ENCODE measurements at regions not wholly inside any gene's neighbourhood (a gene's known extent, or its start where the extent isn't known, plus 50 kb on each side); places are given as distances from the start of the nearest gene placed in this dataset.
A peak's percentile ranks its signal among the peaks of the same experiment; 100 is the strongest.
"Not testable (repeated sequence)": the region's sequence is repeated elsewhere in the genome, so short reads cannot be mapped to it uniquely, and the experiment has no call there.

DNA sequence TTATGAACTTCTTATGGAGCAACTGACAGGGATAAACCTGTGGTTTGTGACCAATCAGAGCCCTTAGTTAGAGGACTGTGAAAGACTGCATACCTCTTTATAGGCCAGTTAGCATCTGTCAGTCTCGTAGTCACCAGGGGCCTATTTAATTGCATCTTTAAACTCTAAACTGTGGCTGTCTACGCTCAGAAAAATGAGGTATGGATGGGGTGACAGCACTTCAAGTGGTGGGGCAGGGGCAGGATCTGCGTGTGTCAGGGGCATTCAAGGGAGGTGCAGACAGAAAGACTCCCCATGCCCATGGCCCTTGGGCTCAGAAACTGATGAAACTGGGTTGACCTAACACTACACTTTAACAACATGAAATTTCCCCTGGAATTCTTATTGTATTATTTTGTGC is 132.6 kb upstream of the TBCA start:
- DNase-seq, result no peak

DNA sequence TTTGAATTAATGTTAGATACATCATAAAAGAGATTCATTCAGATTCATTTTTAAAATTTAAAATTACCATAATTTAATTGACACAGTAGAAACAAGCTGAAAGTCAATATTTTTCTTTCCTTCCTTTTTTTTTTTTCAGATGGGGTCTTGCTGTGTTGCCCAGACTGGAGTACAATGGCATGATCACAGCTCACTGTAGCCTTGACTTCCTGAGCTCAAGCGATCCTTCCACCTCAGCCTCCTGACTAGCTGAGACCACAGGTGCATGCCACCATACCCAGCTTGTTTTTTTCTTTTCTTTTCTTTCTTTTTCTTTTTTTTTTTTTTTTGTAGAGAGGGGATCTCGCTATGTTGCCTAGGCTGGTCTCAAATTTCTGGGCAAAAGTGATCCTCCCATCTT is 131.6 kb upstream of the TBCA start:
- no peak for DNase-seq

DNA sequence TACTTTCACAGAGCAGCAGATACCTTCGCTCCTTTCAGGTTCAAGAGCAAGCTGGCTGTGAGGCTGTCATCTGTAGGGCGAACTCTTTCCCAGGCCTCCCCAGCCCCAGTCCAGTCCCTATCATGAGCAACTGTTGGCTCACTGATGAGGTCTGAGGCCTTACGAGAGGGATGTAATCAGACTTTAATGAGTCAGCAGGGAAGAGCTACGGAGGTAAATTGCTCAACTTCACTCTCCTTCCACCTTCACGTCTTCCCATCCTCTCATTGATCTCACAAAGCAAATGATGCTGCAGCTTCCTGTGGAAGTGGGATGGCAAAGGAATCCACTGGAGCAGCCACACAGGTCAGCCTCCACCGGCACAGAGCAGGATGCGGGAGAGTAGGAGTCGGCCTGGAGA is 130.7 kb upstream of the TBCA start:
- no peak for DNase-seq

DNA sequence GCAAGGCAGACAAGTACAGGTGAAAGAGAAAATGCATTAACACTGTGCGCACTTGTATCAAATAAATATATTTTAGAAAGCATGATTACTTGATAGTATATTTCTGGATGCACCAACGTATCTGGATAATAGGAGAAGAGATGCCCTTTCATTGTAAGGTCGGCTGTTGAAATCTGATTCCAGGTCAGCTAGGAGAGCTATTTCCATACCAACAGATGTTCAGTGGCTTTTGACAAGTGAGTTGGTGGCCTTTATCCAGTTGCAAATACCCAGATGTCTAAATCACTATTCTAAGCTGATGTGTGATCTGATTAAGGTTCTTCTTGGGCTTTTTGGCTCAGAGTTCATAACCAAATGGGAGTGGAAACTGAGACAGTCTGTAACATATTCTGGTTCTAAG is 128.2 kb upstream of the TBCA start:
- DNase-seq, result no peak

DNA sequence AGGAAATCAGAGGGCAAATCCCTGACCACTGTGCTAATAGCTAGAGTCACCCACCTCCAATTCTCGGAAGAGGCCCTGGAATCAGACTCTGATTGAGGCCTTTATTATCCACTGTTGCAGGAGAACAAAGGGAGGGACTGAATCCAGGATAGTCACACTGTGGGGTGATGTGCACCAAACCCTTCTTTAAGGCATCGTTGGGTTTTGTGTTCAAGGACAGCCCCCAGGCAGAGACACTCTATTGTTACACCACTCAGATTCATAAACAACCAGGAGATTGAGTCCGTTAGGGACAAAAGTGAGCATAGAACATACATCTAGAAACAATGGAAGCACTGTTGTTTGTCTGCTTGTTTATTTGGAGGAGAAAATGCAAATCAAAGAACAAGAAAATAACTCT is 124.6 kb upstream of the TBCA start:
- DNase-seq, result no peak

DNA sequence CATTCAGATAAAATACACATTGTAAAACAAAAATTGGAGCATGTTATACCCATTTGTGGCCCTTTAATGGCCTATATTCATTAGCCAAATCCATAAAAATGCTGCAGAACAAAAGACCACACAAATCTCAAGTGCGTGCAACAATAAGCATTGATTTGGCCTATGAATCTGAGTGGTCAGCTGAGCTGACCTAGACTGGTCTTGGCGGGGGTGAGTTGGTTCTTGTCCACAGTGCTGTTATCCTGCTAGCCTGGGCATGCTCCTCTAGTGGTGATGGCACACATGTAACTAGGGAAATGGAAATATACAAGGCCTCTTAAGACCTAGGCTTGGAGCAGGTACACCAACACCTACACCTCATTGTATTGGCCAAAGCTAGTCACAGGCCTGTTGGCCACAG is 122.2 kb upstream of the TBCA start:
- no peak for DNase-seq

DNA sequence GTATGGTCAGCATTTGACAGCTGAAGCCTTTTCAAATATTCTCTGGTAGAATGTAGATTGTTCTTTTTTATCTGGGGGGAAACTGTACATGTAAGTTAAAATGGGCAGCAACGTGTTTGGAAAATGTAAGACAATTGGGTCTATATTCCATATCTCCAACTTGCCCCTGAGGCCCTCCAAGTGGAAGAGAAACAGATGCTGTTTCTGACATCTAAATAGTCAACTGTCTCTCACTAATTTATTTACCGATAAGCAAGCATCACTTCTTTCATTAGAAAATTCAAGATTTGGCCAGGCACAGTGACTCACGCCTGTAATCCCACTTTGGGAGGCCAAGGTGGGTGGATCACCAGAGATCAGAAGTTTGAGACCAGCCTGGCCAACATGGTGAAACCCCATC is 120.2 kb upstream of the TBCA start:
- no peak for DNase-seq

DNA sequence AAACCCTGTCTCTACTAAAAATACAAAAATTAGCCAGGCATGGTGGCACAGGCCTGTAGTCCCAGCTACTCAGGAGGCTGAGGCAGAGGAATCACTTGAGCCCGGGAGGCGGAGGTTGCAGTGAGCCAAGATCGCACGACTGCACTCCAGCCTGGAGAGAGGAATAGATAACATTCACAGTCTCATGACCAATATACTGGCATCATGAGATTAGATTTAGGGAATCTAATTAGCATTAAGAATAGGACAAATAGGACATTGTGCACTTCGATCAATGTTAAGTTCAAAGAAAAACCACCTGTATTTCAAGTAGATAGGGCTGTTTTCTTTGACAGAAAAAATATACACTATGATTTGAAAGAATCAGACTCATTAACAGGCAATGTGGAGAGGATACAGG is 118.0 kb upstream of the TBCA start:
- not testable (repeated sequence) for DNase-seq

DNA sequence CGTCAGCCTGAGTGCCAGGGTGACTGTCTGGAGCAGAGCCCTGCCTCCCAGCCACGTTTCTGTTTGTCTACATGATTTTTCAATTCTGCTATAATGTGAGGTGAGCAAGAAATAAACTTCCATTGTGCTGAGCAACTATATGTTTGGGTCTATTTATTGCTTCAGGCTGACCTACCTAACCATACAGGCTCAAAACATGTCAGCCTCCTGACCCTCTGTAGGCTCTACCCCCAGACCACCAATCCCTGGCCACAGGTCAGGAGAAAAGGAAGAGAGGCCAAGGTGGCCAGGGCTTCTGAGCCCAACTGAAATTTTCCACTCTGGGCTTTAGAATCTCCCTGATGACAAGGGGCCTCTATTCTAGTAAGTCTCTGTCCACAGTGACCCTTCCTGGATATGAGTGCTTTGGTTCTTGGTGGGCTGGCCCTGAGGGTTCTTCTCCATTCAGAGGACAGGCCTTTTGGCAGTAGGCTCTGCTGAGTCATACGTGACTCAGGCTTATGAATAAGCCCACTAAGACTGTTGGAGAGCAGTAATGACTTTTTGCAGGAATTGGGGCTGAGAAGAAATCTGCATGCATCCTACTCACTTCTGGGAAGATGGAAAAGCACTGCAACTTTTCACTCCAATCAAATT is 117.2 kb upstream of the TBCA start:
- no peak for DNase-seq

DNA sequence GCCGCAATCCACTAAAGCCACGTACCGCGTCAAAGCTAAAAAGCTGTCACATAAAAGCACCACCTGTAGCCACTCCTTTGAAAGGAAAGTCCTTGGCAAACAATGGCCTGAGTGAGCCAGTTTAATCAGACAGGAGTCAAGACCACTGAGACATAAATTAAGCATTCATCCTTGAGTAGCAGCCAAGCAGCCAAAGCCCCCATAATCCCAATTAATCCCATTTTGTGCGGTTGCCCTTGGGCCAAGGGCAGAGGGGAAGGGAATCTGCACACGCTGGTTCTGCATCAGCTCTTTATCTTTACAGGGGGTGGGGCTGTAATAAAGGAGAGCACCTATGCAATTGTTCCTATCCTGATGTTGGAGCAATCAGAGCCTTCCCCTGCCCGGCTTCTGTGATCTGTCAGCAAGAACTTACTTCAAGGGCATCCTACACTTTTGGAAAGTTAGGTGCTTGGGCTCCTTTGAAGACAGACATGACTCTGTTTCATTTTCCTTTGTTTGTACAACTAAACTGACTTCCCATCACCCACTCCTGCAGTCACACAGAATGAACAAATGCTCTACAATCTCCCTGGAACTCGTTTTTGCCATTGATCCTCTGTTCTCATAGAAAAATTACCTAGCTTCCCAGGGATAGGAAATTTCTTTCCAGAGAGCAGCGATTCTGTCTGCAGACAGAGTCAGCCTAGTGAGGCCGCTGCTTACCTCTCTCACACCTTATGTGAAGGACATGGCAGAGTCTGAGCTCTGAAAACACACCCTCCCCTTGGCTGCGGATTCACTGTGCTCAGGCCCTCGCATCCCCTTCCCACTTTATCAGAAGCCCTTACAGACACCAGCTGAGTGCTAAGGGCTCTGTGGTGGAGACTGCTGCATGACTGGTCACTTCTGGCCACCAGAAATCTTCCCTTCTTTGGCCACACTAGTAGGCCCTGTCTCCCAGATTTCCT is 116.2 kb upstream of the TBCA start:
- no peak for DNase-seq

DNA sequence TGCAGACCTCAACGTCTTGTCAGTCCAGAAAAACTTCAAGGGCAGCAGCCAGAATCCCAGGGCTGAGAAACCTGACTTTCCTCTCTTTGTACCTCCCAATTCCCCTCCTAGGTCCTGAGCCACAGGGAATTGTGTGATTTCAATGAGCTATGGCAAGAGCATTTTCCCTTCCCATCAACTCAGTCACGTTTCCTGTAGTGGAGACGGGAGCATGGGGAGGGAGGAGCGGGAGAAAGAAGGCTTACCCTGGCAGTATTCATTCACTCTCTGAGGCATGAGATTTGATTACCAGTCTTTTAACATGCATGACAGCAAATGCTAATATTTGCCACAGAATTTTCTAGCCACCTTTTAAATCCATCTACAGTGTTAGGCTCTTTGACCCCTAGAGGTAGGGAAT is 109.4 kb upstream of the TBCA start:
- DNase-seq, result no peak

DNA sequence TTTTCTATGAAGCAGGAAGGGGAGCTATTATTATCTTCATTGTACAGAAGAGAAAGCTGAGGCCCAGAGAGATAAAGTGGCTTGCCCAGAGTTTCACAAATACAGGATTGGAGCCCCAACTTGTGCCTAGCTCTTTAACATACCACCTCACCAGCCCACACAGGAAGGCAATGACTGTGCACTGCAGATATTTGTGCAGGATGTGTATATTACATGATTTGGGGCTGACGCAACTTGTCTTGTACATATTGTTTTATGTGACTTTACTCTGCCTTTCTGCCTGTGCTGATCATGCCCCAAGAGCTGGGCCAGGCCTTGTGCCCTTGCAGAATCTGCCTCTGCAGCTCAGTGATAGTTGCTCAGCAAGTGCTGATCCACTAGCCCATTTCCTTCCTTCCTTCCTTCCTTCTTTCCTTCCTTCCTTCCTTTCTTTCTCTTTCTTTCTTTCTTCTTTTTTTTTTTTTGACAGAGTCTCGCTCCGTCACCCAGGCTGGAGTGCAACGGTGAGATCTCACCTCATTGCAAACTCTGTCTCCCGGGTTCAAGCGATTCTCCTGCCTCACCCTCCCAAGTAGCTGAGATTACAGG is 106.6 kb upstream of the TBCA start:
- DNase-seq, result peak; percentile 31

DNA sequence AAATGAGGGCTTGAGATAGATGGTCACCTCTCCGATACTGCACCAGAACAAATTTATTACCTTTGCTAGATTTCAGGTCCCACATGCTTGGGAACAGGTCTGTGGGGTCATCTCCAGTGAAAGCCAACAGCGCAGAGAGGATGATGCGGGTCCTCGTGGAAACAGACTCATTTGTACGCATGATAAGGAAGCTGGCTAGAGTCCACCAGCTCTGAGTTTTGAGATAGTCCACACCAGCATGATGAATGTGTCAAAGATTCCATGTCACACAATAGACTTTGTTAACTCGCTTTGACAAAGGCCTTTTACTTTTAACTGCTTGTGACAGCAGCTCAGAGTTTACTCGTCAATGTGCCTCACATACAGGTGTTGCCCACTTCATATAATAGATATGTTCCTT is 105.4 kb upstream of the TBCA start:
- DNase-seq, result no peak

DNA sequence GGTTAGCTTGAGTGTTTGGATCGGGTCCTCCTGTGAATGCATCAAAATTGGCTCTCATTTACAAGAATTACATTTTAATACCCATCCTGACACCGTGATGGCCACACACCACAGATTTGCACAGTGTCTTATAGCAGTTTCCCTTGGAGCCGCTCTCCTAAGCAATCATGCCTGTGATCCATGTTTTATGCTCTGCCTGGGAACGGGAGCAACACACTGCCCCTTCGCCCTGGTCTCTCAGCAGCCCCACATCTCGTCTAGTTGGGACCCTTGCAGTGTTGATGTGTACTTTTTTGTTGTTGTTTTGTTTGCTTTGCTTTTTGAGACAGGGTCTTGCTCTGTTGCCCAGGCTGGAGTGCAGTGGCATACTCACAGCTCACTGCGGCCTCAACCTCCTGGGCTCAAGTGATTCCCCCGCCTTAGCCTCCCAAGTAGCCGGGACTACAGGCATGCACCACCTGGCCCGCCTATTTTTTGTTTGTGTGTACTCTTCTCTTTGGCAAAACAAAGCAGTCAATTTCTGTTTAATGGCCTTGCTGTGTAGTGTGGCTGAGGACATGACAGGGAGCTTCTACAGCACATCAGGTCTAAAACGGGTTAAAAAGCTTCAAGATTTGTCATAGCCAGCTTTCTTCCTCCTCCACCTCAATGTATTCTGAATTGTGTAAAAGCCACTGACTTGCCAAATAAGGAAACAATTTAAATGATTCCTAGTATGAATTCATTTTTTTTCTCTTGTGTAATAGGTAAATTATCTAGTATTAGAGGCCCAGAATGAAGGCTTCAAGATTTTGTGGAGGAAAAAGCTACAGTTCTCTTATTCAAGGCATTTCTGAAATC is 101.6 kb upstream of the TBCA start:
- no peak for DNase-seq

DNA sequence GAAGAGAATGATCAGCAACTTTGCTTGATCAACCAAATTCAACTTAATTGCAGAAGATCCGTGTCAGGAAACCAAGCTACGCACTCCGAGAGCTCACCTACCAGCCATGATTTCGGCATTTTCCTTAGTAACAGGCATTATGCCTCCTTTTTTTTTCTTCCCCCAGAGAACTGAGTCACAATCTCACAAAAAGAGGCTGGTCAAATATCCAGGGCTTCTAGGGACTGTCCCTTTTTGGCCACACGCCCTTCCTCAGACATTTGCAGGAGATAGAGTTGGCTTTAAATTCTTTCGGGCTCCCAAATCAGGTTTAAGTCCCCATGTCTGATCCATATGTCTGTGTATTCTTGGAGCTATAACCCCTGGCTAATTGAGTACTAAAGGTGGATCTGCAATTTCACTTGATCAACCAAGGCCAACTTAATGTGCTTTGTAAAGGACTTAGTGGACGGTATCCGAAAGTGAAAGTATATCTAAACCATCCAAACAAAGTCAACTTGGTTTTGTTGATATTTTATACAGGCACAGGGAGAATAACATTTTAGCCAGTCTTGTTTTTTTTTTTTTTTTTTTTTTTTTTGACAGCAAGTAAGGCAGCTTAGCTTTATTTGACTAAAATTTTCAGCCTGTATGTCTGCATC is 100.8 kb upstream of the TBCA start:
- no peak for DNase-seq

DNA sequence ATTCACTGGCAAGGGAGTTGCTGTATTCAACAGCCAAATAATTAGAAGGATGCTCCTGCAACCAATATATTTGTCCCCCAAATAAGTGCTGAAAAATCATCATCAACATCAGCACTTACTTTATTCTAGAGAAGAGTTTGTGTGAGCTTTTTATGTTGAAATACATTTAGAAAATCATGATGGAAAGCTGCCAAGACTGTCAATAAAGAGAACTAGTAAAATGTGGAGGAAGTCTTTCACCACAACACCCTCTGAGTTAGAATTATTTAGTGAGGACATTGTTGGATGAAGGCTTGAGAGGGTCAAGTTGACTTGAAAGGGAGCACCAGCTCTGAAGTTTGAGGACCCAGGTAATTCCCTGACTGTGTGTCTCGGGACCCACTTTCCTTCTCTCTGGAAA is 100.2 kb upstream of the TBCA start:
- no peak for DNase-seq

DNA sequence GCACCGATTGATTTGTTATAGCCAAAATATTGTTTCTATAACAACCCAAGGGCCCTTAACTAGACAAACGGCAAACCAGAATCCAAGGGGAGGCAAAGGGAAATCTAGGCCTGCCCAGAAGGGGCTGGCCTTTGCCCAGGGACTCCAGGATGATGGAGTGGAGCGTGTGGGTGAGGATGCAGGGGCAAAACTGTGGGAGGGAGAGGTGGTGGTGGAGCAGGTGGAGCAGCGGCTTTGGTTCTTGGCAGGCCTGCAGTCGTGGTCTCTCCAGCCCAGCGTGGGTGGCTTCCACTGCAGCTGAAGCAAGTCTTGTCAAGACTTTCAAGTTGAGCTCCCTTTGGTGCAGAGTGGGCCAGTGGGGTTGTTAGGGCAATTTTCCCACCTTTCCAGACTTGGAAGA is 98.6 kb upstream of the TBCA start:
- DNase-seq, result no peak

DNA sequence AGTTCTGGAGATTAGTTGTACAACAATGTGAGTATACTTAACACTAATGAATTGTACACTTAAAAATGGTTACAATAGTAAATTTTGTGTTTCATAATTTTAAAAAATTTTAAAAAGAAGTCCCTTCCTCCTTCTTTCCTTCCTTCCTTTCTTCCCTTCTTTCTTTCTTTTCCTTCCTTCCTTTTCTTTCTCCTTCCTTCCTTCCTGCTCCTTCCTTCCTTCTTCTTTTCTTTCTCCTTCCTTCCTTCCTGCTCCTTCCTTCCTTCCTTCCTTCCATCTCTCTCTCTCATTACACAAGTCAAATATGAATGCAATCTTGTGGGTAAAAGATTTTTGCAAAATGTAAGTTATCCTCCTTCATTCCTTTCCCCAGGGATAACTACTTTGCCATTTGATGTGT is 97.1 kb upstream of the TBCA start:
- DNase-seq, result no peak

DNA sequence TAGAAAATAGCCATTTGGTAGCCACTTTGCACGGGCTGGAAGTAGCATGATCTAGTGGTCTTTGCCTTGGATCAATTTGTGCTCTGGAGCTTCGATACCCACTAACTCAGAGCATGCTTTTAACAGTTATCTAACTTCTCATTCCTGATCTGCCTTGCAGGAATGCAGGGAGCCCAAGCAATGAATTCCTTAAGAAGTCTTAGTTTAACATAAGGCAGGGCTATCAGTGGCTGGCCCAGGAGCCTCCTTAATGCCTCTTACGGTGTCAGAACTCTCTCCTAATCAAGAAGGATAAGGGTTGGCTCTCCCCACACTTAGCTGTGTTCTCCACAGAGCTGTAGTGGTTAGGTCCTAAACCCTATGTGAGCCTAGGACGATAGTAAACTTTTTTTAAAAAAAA is 95.8 kb upstream of the TBCA start:
- no peak for DNase-seq

DNA sequence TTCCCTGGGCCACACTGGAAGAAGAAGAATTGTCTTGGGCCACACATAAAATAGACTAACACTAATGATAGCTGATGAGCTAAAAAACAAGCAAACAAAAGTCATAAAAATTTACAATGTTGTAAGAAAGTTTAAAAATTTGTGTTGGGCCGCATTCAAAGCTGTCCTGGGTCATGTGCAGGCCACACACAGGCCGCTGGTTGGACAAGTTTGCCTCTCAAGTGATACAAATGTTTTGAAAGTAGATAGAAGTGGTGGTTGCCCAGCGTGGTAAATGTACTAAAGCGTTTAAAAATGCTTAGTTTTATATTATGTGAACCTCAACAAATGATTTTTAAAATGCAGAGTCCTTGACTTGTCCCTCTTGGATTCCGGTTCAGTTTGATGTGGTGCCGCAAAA is 94.9 kb upstream of the TBCA start:
- DNase-seq, result no peak

DNA sequence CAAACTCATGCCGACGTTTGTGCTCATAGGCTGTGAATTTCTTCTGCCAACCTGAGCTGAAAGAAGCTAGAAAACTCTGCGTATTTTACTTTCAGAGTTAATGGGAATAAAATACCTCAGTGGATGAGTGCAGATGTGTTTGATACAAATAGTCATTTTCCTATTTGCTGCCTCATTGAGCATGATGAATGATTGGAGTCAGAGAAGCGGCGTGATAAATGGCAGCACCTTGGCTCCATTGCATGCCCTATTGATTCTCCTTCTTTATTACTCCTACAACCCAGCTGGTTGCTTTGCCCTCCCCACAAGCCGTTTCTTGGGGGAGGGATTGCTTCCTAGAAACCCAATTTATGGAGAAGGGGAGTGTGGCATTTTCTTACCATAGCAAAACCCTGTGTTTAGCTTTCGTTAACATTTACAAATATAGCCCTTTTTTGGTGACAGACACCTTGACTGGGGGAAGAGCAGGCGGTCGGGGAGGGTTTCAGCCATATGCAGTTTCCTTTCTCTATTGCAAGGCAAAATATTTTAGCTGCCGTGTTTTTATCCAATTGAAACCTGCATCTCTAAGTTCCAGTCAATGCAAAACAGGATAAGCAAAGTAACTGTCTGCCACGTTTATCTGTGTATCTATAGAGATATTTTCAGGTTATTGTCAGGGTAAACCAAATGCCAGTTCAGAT is 93.1 kb upstream of the TBCA start:
- DNase-seq, result no peak

DNA sequence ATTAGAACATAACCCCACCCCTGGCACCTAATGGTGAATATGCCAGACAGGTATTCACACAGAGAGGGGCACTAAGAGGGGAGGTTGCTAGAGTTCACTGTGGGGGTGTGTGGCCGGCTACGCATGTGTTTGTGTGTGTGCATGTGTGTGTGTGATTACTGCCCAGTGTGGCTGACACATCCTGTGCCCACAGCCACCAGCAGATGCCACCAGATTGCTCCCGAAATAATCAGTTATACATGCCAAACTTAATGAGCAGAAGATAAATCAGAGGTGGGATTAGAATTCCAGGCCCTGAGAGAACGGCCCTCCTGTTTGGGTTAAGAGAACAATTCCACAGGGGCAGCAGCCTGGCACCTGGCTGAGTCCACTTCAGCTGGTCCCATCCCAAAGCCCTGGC is 91.8 kb upstream of the TBCA start:
- no peak for DNase-seq

Measured in KG1 (cell line).